GM21723 (cell line): ENCODE measurements at regions not wholly inside any gene's neighbourhood (a gene's known extent, or its start where the extent isn't known, plus 50 kb on each side); places are given as distances from the start of the nearest gene placed in this dataset.

Experiments
- ATAC-seq: cut with Tn5 transposase; IDR thresholded peaks from one replicate; pipeline ENCODE4 v1.9.1; 2021; ENCODE audit warnings: mild to moderate bottlenecking, moderate library complexity; ENCODE audit not compliant: unreplicated experiment

DNA sequence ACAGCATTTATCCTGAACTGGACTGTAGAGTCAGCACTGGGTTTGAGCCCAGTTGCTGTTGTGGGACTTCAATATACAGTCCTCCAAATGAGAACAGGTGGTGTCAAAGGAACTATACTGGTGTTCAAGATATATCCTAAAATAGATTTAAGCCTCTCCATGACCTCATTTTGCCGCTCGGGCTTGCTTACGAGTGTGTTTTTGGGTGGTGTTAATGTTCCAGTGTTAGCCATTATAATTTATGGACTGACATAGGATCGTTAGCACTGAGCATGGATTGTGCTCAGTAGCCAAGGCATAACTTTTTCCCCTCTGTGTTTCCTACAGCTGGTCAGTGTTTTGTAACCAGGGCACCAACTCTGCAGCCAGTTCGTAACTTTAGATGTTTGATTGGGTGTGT, 306.6 kb downstream of the SPATA31D1 start:
- ATAC-seq, result no peak

DNA sequence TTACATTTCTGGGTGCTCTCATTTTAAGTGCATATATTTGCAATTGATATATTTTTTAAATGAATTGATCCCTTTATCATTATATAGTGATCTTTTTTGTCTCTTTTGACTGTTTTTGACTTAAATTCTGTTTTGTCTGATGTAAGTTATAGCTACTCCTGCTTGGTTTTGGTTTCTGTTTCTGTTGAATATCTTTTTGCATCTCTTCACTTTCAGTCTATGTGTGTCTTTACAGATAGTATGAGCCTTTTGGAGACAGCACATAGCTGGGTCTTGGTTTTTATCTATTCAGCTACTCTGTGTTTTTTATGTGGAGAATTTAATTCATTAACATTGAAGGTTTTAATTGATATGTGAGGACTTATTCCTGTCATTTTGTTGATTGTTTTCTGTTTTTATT, 311.3 kb downstream of the SPATA31D1 start:
- ATAC-seq, result no peak

DNA sequence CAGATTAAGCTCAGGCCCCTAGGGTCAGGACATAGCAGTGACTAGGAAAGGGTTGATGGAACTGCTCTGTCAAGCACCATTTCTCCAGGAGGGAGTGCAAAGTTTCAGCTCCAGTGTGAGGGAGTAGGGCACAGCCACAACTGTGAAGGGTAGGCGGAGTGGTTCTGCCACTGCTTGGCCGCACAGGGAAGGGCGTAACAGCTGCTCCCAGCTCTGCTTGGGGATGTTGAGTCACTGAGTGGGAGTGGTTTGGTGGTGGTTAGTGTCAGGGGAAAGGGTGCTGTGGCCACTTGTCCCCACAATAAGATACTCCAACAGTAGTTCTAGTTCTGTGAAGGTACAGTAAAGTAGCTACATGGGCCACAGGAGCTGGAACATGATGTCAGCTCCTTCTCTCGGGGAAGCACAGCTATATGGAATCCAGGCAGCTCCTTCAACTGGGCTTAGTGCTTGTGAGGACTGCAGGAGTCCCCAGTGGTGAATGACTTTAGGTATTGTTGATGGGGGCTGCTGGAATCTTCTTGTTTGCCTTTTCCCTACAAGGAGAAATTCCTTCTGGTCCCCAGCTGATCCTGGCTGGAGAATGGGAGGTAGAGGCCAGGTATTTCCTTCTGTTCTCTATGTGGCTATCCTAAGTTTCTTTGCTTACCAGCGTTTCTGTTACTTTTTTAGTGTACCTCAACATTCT, 314.5 kb downstream of the SPATA31D1 start:
- no peak for ATAC-seq

DNA sequence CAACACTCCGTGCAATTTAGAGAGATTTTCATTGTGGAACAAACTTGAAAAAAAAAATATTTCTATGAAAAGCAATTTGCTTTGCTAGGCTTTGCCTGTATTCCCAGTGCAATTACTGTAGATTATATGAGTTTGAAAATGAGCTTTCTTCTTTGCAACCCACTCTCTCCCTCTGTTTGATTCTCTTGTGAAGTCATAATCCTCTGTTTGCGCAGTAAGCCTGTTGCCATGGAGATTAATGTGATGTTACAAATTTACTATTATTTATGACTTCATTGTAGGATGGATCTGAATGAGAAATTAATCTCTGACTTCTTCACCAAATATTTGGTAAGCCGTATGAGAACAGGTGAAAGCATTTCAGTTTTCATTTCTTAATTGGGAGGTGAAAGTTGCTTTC, 320.3 kb downstream of the SPATA31D1 start:
- ATAC-seq, result no peak

DNA sequence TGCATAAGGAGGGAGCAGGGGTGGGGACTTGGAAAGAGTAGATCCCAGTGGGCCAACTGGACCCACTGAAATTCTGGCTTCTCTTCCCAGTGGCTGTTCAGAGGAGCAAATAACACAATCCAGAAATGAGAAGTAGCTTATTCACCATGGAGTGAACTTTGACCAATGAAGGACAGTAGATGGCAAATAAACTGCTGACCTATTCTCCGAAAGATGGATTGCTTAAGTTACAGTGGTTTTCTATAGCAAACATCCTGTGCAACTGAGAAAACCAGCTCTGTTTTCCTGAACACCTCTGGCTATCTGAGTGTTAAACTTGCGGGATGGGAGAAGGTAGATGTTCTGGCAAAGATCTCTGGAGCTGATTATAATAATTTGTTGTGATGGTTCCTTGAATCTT, 325.1 kb downstream of the SPATA31D1 start:
- ATAC-seq, result no peak

DNA sequence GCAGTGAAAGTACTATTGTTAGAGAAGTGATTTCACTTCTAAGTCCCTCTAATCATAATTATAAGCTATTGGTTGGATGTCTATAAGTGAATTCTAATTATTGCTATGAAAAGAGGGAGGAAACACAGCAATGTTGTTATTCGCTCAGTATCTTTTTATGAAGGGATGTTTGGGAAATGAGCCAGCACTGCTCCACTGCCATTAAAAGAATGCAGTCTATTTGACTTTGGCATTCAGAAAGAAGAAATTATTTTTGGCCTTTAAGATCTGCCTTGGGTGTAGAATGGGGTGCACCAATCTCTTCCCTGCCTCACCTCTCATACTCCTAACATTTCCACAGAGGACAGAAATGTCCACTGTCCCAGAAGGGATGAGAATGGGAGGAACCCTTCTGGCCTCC, 332.0 kb downstream of the SPATA31D1 start:
- no peak for ATAC-seq

DNA sequence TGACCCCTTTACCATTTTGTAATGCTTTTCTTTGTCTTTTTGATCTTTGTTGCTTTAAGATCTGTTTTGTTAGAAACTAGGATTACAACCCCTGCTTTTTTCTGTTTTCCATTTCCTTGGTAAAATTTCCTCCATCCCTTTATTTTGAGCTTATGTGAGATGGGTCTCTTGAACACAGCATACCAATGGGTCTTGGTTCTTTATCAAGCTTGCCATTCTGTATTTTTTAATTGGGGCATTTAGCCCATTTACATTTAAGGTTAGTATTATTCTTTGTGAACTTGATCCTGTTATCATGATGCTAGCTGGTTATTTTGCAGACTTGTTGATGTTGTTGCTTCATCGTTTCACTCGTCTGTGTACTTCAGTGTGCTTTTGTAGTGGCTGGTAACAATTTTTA, 337.3 kb downstream of the SPATA31D1 start:
- no peak for ATAC-seq

DNA sequence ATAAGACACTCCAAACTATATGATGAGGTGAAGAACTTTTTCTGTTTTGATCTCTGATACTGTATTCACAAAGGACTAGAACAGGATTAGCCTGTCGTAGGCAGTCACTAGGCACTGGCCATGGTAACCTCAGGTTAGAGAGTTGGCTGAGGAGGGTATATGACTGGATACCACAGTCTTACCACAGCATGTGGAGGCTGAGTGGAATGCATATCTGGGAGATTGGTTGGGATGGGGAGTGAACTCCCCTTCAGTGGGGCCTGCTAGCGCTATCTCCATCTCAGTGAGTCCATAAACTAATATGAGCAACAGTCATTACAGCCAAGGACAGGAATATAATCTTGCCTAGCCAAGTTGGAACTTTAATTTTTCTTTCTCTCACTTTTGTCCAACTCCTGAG, 339.1 kb downstream of the SPATA31D1 start:
- no peak for ATAC-seq

DNA sequence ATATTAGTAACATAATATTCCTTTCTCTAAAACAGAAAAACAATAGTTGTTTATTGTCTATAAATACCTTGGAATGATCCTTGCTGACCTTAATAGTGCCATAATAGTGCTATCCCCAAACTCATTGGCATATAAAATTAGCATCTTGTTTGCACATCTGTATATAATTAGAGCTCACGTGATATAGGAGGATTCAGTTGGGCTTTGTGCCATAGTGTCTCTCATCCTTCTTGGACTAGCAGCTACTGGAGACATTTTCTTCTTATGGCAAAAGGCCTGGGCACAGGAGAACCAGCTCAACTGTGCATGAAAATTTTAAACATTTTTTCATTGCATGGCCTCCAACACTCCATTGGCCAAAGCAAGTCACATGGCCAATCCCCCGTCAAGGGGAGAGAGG, 342.5 kb downstream of the SPATA31D1 start:
- no peak for ATAC-seq

DNA sequence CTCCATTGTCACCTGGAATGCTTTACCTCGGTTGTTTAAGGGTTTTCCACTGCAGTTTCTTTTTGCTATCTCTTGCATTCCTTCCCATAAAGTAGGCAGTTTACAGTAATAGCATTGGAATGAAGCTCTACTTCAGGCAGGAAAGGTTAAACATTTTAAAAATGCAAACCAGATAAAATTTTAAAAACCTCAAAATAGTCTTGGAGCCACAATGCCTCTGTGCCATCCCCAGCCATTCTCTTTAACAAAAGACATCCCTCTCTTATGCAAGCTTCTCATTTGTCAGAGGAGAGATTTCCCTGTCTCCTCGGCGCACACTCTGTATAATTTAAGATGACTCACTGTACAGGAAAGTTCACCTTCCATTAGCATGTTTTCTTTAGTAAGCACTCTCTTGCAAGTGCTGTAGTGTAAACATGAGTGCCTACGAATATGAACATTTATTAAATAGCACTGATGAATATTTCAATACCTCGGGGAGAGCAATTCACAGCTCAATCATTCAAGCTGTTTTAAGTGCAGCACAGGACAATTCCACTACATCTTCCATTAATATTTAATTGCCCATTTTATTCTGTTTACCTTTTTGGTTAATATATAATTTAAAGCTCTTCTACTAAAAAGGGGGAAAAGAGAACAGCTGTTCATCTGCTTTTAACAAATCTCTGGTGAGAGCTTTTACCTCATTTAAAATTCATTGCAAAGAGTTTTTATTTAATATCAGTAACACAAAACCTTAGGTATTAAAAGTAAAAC, 343.6 kb downstream of the SPATA31D1 start:
- no peak for ATAC-seq

DNA sequence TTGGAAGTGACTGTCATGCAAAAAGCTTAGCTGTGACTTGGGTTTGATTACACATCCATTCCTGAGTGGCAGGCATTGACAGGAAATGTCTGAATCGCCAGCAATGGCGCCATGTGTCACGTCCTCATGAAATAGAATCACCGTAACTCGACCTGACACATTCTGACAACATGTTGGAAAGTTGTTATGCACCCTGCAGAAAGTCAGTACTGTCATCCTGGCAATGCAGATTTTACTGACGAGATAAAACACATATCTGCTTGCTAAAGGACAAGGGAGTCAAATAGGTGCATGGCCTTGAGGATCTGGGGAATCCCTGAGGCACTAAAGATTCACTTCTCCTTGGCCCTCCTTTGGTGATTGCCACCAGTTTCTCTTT, 344.2 kb downstream of the SPATA31D1 start:
- no peak for ATAC-seq

DNA sequence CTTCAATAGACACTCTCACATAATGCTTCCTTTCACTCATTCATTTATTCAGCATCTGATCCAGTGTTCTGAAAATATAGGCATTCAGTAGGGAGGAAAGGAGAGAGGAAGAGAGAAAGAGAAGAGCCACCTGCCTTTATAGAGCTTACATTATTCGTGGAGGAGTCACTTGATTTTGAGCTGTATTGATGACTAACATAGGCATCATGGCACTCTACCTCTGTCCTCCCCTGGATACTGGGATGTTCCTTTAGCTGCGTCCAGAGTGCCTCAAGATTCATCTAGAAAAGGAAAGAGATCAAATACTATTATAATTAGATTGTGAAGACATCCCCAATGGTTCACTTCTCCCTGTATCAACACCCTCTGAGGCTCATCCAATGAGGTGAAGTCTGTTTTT, 345.1 kb downstream of the SPATA31D1 start:
- no peak for ATAC-seq

DNA sequence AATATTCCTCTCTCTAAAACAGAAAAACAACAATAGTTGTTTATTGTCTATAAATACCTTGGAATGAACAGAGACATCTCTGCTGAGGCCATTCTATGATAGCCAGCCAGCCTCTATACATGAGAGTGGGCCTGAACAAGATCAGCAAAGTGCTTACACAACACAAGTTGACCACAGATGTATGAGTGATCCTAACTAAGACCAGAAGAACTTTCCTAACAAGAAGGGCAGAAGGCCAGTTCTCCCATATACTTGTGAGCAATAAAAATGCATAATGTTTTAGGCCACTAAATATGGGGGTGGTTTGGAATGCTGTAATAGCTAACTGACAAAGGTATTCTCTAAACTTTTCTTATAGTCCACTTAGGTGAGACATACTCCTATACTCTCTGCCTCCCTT, 345.7 kb downstream of the SPATA31D1 start:
- ATAC-seq, result no peak

DNA sequence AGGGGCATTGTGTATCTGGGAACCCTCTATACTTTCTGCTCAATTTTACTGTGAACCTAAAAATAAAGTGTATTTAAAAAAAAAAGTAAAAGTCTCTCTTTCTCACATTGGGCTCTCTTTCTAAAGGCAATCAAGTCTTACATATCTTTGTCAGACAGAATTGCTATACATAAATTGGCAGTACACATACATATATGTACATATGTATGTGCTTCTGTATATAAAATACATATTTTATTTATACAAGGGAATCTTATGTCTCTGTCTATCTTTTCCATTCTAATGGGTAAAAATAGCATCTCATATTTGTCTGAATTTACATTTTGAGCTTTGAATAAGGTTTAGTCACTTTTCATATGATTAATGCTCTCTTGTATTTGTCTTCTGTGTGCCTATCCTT, 348.8 kb downstream of the SPATA31D1 start:
- no peak for ATAC-seq

DNA sequence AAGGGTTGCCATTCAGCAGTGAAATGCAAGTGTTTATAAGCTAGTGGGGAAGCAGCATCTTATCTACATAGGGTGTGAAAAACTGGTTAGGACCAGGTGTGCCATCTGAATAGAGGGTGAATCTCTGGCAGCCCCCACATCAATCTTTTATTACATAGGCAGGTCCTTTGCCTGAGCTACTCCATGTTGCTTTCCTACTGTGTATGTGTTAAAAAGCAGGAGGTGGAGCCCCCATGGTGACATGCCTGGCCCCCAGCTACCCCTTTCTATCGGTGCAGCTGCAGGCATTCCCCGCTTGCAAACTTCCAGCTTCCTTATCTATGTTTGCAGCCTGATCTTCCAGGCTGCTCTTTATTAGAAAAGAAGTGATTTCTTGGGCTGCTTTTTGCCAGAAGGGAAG, 353.5 kb downstream of the SPATA31D1 start:
- no peak for ATAC-seq

DNA sequence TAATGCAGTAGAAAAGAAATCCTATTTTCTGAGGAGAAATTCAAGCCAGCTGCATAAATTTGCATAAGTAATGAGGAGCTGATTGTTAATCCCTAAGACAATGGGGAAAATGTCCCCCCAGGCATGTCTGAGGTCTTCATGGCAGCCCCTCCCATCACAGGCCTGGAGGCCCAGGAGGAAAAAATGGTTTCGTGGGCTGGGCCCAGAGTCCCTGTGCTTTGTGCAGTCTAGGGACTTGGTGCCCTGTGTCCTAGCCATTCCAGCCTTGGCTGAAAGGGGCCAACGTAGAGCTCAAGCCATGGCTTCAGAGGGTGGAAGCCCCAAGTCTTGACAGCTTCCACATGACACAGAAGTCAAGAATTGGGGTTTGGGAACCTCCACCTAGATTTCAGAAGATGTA, 357.5 kb downstream of the SPATA31D1 start:
- no peak for ATAC-seq

DNA sequence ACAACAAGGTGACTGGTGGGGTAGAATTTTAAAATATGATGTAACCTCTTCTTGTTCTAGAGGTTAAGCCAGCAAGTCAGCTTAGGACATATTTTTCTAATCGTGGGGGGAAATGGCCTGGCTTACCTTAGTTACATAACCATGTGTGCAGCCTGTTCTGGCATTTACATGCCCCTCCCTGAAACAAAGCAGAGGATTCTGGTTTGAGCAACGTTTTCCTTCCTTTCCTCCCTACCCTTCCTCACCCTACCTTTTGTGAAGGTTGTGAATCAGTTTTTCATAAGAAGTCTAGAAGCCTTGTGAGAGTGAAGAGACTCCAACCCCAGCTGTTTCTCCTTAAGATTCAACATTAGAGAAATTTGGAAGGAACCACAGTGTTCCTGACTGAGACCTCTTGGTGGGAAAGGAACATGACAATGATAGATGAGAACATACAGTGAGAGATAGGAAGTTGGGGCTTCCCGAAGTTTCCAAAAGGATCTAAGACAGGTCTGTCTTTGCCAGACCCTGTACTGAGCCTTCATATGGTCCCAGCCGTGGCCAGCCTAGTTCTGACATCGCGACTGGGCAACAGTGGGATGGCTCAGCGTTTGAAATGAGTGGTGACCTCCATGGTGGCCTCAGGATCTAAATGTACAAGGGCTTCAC, 365.2 kb downstream of the SPATA31D1 start:
- no peak for ATAC-seq

DNA sequence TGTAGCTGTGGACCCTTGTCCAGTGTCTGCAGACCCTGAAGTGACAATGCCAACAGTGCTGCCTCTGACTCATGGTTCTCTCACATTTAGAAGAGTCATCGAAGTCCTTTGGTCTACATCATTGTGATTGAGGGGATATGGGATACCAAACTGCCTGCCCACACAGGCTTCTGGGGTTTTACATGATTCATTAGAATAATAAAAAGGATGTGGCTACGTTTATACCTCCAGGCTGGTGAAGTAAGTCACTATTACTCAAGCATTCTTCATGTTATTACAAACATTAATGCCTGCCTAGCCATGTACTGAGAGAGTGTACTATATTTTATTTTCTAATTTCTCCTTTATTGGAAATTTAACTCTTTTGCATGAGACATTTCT, 365.7 kb downstream of the SPATA31D1 start:
- ATAC-seq, result no peak

DNA sequence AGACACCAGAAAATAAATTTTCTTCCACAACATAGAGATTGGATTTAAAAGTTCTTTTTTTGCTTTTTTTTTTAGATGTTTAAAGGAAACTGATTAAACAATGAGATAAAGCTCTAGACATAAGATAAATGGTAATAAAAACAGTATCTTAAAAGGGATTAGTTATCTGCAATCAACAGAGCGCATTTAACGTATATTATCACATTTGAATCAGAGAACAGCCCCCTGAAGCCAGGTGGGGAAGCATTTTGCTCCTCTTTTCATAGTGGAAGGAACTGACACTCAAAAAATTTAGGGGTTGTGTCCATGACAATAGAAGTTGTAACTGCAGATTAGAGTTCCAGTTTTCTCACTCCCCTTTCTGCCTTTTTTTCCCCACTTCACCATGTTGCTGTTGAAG, 367.6 kb downstream of the SPATA31D1 start:
- no peak for ATAC-seq

DNA sequence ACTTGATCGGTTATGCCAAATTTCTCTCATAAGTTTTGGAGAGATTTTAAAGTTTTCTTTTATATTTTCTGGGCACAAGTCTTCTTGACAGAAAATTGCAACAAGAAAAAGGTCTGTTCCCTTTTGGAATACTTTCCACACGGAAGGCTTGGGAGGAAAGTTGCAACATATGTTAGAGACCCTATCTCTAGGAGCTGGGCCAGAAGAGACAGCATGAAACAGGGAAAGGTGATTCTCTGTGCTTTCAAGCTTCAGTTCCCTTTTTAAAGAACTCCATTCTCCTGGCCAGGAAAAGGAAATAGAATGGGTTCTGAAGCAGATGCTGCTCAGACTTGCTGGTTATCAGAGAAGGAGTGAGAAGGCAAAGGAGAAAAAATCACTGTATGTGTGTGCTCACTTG, 368.3 kb downstream of the SPATA31D1 start:
- no peak for ATAC-seq

DNA sequence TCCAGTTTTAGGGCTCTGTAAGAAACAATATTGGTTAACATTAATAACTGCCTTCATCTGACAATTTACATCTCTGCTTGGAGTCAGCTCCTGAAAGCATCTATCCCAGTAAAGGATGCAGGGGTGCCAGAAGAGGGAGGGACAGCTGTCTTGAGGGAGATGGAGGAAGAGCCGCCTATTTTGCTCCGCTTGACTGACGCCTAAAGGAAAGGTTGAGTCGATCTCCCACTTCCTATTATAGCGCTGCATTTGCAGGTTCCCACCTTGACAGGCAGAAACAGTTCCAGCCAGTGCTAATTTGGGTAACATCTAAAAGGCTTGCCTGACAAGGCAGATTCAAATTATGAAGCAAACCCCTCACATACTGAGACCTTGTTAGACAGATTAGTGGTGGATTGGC, 374.6 kb downstream of the SPATA31D1 start:
- ATAC-seq, result no peak

DNA sequence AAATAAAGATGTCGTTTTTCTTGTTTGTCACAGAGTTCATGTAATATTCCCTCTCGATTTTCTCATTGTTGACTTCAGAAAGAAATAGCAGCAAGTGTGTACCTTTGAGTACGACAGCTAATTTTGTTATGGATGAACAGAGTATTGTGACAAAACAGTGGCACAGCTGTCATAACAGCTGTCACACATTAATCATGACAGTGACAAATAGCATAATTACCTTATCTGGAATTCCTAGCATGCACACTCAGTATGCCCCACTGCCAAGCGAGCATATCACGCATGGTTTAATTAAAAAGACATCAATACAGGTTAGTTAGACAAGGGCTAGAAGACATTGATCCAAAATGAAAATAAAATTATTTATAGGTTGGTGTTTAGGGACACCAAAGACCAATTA, 375.1 kb downstream of the SPATA31D1 start:
- no peak for ATAC-seq
